CD4-positive, alpha-beta T cell (primary cell): ENCODE measurements at regions not wholly inside any gene's neighbourhood (a gene's known extent, or its start where the extent isn't known, plus 50 kb on each side); places are given as distances from the start of the nearest gene placed in this dataset.

ENCODE experiments used
- ATAC-seq: fragments of 200-7000 bp; cut with Tn5 transposase; one replicate; pipeline ENCODE4 v1.10.0; 2022; ENCODE audit warnings: mild to moderate bottlenecking; ENCODE audit not compliant: poor library complexity
- CTCF ChIA-PET: fragments of 350-600 bp; sonication (Branson Sonifier 250); formaldehyde crosslinking; loops from one replicate; lab custom pipeline; 2021; ENCODE audit warnings: antibody characterized with exemption, inconsistent platforms; lab: Charles Lee
- POLR2A ChIA-PET: fragments of 350-600 bp; sonication (Branson Sonifier 250); formaldehyde crosslinking; loops from one replicate; lab custom pipeline; 2021; ENCODE audit warnings: antibody characterized with exemption, inconsistent platforms; lab: Charles Lee
- DNase-seq, 14 experiments: peaks; one replicate each; pipeline ENCODE4 v3.0.0-alpha.2; 2013 to 2020; ENCODE audit warnings: mixed read lengths in 2 of 14
- H3K27ac ChIP-seq, 2 donors: one replicate each; pipeline versions ENCODE4 v1.5.1 to v1.7.0; 2013; ENCODE audit warnings: low read length in 2 of 2, low read depth in 1 of 2, mild to moderate bottlenecking in 1 of 2
- H3K27me3 ChIP-seq, 2 experiments: 1 replicate in 1 of 2; 2 replicates in 1 of 2; pipeline versions ENCODE4 v1.6.1 to v1.7.0; 2013; ENCODE audit warnings: low read length in 2 of 2, control low read depth in 1 of 2, mild to moderate bottlenecking in 1 of 2, moderate library complexity in 1 of 2; ENCODE audit not compliant: insufficient read depth in 2 of 2, control insufficient read depth in 1 of 2
- H3K36me3 ChIP-seq: one replicate; pipeline ENCODE4 v1.6.1; 2013; ENCODE audit warnings: low read length, control low read depth; ENCODE audit not compliant: insufficient read depth
- H3K4me1 ChIP-seq: one replicate; pipeline ENCODE4 v1.6.1; 2013; ENCODE audit warnings: low read length, control low read depth; ENCODE audit not compliant: insufficient read depth
- H3K4me3 ChIP-seq: one replicate; pipeline ENCODE4 v1.5.1; 2013; ENCODE audit warnings: mild to moderate bottlenecking, low read length, moderate library complexity
- H3K9me3 ChIP-seq, 2 experiments: 1 replicate in 1 of 2; 2 replicates in 1 of 2; pipeline versions ENCODE4 v1.6.1 to v1.7.0; 2013; ENCODE audit warnings: low read length in 2 of 2, mild to moderate bottlenecking in 2 of 2, control low read depth in 1 of 2, moderate library complexity in 1 of 2; ENCODE audit not compliant: control insufficient read depth in 1 of 2, insufficient read depth in 1 of 2
- H3K27ac Mint-ChIP-seq: one replicate; pipeline ENCODE4 v1.8.0; 2020; ENCODE audit warnings: mixed read lengths
- H3K27me3 Mint-ChIP-seq: one replicate; pipeline ENCODE4 v1.8.0; 2021; ENCODE audit warnings: mixed read lengths
- H3K36me3 Mint-ChIP-seq: one replicate; pipeline ENCODE4 v1.8.0; 2021; ENCODE audit warnings: low read depth, mixed read lengths
- H3K4me1 Mint-ChIP-seq: one replicate; pipeline ENCODE4 v1.8.0; 2021; ENCODE audit warnings: low read depth, mixed read lengths
- H3K4me3 Mint-ChIP-seq: one replicate; pipeline ENCODE4 v1.8.0; 2020; ENCODE audit warnings: mild to moderate bottlenecking, mixed read lengths
- H3K9me3 Mint-ChIP-seq: one replicate; pipeline ENCODE4 v1.8.0; 2020; ENCODE audit warnings: mixed read lengths
- intact Hi-C, 2 experiments: fragments of 100-400 bp; cut with DNase I in 1 of 2; cut with micrococcal nuclease in 1 of 2; formaldehyde crosslinking; loops; one replicate each; pipeline versions ENCODE4 v1.15.1 to v1.9.0; 2023 to 2025; cut with DNase I, micrococcal nuclease
- TF ChIP-seq, protein P1 (sequence below): fragments of 200-600 bp; IDR thresholded peaks from one replicate; pipeline ENCODE4 v1.8.0; 2022; ENCODE audit warnings: antibody characterized with exemption, mild to moderate bottlenecking

DNA sequence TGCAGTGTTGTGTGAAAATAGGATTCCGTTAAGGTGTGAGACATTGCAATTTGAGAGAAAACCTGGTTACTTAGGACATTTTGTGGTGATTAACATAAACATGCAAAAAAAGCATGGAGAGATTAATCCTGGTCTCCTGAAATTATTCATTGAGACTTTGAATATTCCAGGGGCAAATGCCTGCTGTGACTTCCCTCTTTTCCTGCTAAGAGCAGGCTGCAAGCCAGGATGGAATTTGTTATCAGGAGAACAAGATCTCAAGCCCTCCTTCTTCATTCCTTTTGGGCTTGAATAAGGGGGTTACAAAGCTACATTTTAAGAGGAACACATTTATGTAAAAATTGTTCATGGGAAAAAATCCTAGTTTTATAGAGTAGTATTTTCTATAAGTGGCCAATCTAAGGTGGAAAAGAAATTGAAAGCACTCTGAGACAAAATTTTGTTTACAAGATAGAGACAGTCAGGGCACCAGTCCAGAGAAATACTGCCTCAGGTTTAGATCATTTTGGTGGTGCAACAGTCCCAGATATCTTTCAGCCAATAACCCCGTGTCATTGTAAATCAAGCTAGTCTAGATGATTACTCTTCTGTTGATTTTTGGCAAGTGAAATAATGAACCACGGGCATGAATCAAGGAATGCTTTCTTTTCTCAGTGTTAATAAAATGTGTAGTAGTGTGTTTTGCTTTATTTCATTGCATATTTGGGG is 1528.3 kb upstream of the AGA start:
- no peaks in the 10 kb centered on the region for H3K36me3 ChIP-seq
- no peaks in the 10 kb centered on the region for H3K4me1 Mint-ChIP-seq
- no peak for ATAC-seq
- no peaks in the 10 kb centered on the region for H3K27me3 Mint-ChIP-seq
- no peak for DNase-seq
- no peak overlapping the region for H3K27ac Mint-ChIP-seq
- H3K4me3 ChIP-seq = no peak overlapping the region
- ChIA-PET POLR2A (no interaction called here), CTCF (no interaction called here)
- no peaks in the 10 kb centered on the region for H3K27me3 ChIP-seq
- no peaks in the 10 kb centered on the region for H3K4me1 ChIP-seq
- no peak overlapping the region for H3K4me3 Mint-ChIP-seq
- peaks cover 0 to under 1% of the 10 kb centered on the region in 2 experiments for H3K9me3 ChIP-seq
- no peaks in the 10 kb centered on the region for H3K36me3 Mint-ChIP-seq
- TF ChIP-seq, protein P1, sequence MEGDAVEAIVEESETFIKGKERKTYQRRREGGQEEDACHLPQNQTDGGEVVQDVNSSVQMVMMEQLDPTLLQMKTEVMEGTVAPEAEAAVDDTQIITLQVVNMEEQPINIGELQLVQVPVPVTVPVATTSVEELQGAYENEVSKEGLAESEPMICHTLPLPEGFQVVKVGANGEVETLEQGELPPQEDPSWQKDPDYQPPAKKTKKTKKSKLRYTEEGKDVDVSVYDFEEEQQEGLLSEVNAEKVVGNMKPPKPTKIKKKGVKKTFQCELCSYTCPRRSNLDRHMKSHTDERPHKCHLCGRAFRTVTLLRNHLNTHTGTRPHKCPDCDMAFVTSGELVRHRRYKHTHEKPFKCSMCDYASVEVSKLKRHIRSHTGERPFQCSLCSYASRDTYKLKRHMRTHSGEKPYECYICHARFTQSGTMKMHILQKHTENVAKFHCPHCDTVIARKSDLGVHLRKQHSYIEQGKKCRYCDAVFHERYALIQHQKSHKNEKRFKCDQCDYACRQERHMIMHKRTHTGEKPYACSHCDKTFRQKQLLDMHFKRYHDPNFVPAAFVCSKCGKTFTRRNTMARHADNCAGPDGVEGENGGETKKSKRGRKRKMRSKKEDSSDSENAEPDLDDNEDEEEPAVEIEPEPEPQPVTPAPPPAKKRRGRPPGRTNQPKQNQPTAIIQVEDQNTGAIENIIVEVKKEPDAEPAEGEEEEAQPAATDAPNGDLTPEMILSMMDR = no peak
- intact Hi-C loops = no loop called here
- H3K27ac ChIP-seq = no peak overlapping the region
- H3K9me3 Mint-ChIP-seq = peaks cover 11% of the 10 kb centered on the region

DNA sequence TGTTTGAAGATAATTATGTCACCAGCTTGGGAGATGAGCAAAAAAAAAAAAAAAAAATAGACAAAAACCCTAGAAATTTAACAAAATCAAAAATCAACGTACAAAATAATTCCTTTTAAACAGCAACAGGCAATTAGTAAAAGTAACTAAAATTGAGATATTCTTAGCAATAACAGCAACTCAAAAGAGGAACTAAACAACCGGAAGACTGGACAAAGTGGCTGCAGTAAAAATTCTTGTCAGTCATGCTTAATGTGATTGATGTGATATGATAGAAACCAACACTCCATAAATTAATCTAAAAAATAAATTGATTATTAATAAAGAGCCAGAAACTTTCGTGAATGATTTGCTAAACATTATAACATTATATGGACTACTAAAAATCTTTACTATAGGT is 1534.6 kb upstream of the AGA start:
- intact Hi-C loops = no loop called here
- Mint-ChIP-seq H3K9me3 (peaks cover 11% of the 10 kb centered on the region), H3K4me3 (no peak overlapping the region), H3K27ac (no peak overlapping the region), H3K27me3 (no peaks in the 10 kb centered on the region), H3K36me3 (no peaks in the 10 kb centered on the region), H3K4me1 (no peaks in the 10 kb centered on the region)
- DNase-seq (no peak), ATAC-seq (no peak)
- Histone ChIP-seq H3K27me3 (no peaks in the 10 kb centered on the region), H3K4me1 (no peaks in the 10 kb centered on the region), H3K9me3 (no peaks in the 10 kb centered on the region), H3K27ac (no peak overlapping the region), H3K4me3 (no peak overlapping the region), H3K36me3 (no peaks in the 10 kb centered on the region)
- TF ChIP-seq, protein P1 = no peak
- ChIA-PET POLR2A (no interaction called here), CTCF (no interaction called here)

DNA sequence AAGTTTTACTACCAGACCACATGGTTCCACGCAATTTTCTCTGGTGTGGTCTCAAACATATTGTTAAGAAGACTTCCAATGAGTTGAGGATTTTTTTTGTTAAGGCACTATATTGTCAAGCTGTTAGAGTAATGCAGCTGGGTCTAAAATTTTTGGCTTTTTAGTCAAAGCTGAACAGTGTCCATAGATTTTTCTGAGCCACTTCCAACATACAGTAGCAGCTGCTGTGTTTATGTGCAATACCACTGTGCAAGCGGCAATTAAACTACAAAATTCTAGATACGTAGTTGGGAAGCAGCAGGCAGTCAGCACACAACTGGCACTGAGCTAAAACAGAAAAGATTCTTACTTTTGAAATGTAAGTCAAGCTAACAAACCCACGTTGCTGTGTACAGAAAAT is 1551.1 kb upstream of the AGA start:
- ChIA-PET POLR2A (no interaction called here), CTCF (no interaction called here)
- H3K4me1 ChIP-seq = no peaks in the 10 kb centered on the region
- H3K4me1 Mint-ChIP-seq = no peaks in the 10 kb centered on the region
- no peak overlapping the region for H3K4me3 Mint-ChIP-seq
- H3K36me3 ChIP-seq = no peaks in the 10 kb centered on the region
- no peak overlapping the region for H3K27ac ChIP-seq
- no peaks in the 10 kb centered on the region for H3K27me3 ChIP-seq
- ATAC-seq (no peak), DNase-seq (no peak)
- H3K9me3 ChIP-seq = peaks cover 0 to 3% of the 10 kb centered on the region in 2 experiments
- intact Hi-C loops = no loop called here
- no peaks in the 10 kb centered on the region for H3K27me3 Mint-ChIP-seq
- no peak overlapping the region for H3K4me3 ChIP-seq
- H3K9me3 Mint-ChIP-seq = peaks cover 3% of the 10 kb centered on the region
- no peaks in the 10 kb centered on the region for H3K36me3 Mint-ChIP-seq
- no peak overlapping the region for H3K27ac Mint-ChIP-seq
- TF ChIP-seq, protein P1 = no peak
